ENCODE measurements at regions not wholly inside any gene's neighbourhood (a gene's known extent, or its start where the extent isn't known, plus 50 kb on each side); places are given as distances from the start of the nearest gene placed in this dataset.

GRCh38 chr1:218079347-218079746, 205.7 kb upstream of the RRP15 start:
- no peak for TF ChIP-seq CTCF (IDR thresholded peaks at IDR 0.05; ENCODE audit: poor library complexity)
- no peak for TF ChIP-seq EZH2 (IDR thresholded peaks at IDR 0.05; ENCODE audit: borderline replicate concordance)
- TF ChIP-seq EZH2phosphoT487 (IDR thresholded peaks at IDR 0.05; ENCODE audit: low read depth, severe bottlenecking, unreplicated experiment): no peak
